Left cardiac atrium (tissue), 4 donors: ENCODE measurements at regions not wholly inside any gene's neighbourhood (a gene's known extent, or its start where the extent isn't known, plus 50 kb on each side); places are given as distances from the start of the nearest gene placed in this dataset.
"Not testable (repeated sequence)": the region's sequence is repeated elsewhere in the genome, so short reads cannot be mapped to it uniquely, and the experiment has no call there.

Source experiments
- ATAC-seq, 2 donors: fragments of 200-7000 bp; cut with Tn5 transposase; one replicate each; pipeline ENCODE4 v1.9.1; 2020; ENCODE audit warnings: mild to moderate bottlenecking in 2 of 2, moderate library complexity in 2 of 2
- DNase-seq: peaks from one replicate; pipeline ENCODE4 v3.0.0-alpha.2; 2020
- intact Hi-C, 2 donors: fragments of 100-400 bp; cut with DNase I; formaldehyde crosslinking; loops; one replicate each; pipeline versions ENCODE4 v1.14.1 to v1.15.1; 2022 to 2023
- donor health status: DM: no; HTN: yes; CAD: no.
- donor health status: DM: no; HTN: yes; CAD: no; lungs with severe emphysema.
- donor health status: DM: yes; HTN: yes; CAD: no.
- donor health status: Dilated cardiomyopathy.

GRCh38 chr3:187998611-187999010 is 155.3 kb upstream of the LPP start:
- ATAC-seq: no peak

GRCh38 chr3:187999821-188000220 is 154.1 kb upstream of the LPP start:
- ATAC-seq (peak in 1 of 2 donors; percentile 44), DNase-seq (no peak)
- intact Hi-C loops: no loop called here

More at GRCh38 chr3:187998611-187999010, 155.3 kb upstream of the LPP start:
- DNase-seq: no peak
- intact Hi-C loops: no loop called here

GRCh38 chr3:188000361-188000861 is 153.5 kb upstream of the LPP start:
- intact Hi-C loops: no loop called here
- ATAC-seq (peak in 1 of 2 donors; percentile 38), DNase-seq (no peak)

- intact Hi-C loops: no loop called here
- no peak for ATAC-seq
- DNase-seq: no peak
These were observed 152.9 kb upstream of the LPP start for GRCh38 chr3:188001093-188001492.

- no peak for DNase-seq
- no peak for ATAC-seq
- intact Hi-C loops: no loop called here
These were observed 152.0 kb upstream of the LPP start for GRCh38 chr3:188001926-188002325.

- no peak for ATAC-seq
- no peak for DNase-seq
- intact Hi-C loops: no loop called here
These were observed 151.3 kb upstream of the LPP start for GRCh38 chr3:188002626-188003138.

- intact Hi-C loops: no loop called here
- ATAC-seq (peak in 1 of 2 donors; percentile 26), DNase-seq (no peak)
These were observed 150.5 kb upstream of the LPP start for GRCh38 chr3:188003188-188004171.

GRCh38 chr3:188006726-188007393 is 147.1 kb upstream of the LPP start:
- peak; percentile 76 to 80 for ATAC-seq
- DNase-seq: no peak
- intact Hi-C loops: no loop called here

- ATAC-seq: no peak
- DNase-seq: no peak
- intact Hi-C loops: no loop called here
These were observed 146.1 kb upstream of the LPP start for GRCh38 chr3:188007897-188008296.

GRCh38 chr3:188008582-188009213 is 145.3 kb upstream of the LPP start:
- no peak for ATAC-seq
- intact Hi-C loops: no loop called here

GRCh38 chr3:188010478-188010877 is 143.5 kb upstream of the LPP start:
- ATAC-seq (no peak), DNase-seq (no peak)
- intact Hi-C loops: no loop called here

More at GRCh38 chr3:188008582-188009213, 145.3 kb upstream of the LPP start:
- DNase-seq: no peak

GRCh38 chr3:188019727-188020126 is 134.2 kb upstream of the LPP start:
- intact Hi-C loops: no loop called here
- DNase-seq (no peak), ATAC-seq (no peak)

- intact Hi-C loops: no loop called here
- DNase-seq (peak; percentile 28), ATAC-seq (peak in 1 of 2 donors; percentile 73)
These were observed 132.9 kb upstream of the LPP start for GRCh38 chr3:188021041-188021440.

GRCh38 chr3:188021502-188022040 is 132.4 kb upstream of the LPP start:
- ATAC-seq: peak in 1 of 2 donors; percentile 70
- intact Hi-C loops: no loop called here
- no peak for DNase-seq

GRCh38 chr3:188022902-188023301 is 131.1 kb upstream of the LPP start:
- intact Hi-C loops, DNase-seq, ATAC-seq: not testable (repeated sequence)

- ATAC-seq (no peak), DNase-seq (no peak)
- intact Hi-C loops: loop anchor here in 1 of 2 donors (5.0 kb wide), 1 partner anchor 38 kb away; no protein-coding TSS in a partner anchor
These were observed 128.4 kb upstream of the LPP start for GRCh38 chr3:188025555-188025954.

- ATAC-seq (no peak), DNase-seq (no peak)
- intact Hi-C loops: loop anchor here in 1 of 2 donors (5.0 kb wide), 1 partner anchor 39 kb away; no protein-coding TSS in a partner anchor
These were observed 127.6 kb upstream of the LPP start for GRCh38 chr3:188026191-188026968.

GRCh38 chr3:188031121-188031520 is 122.8 kb upstream of the LPP start:
- intact Hi-C loops: loop anchor here in 1 of 2 donors (10.0 kb wide), 1 partner anchor 276 kb away; no protein-coding TSS in a partner anchor
- DNase-seq (no peak), ATAC-seq (no peak)
